ENCODE measurements at regions not wholly inside any gene's neighbourhood (a gene's known extent, or its start where the extent isn't known, plus 50 kb on each side); places are given as distances from the start of the nearest gene placed in this dataset.

DNA sequence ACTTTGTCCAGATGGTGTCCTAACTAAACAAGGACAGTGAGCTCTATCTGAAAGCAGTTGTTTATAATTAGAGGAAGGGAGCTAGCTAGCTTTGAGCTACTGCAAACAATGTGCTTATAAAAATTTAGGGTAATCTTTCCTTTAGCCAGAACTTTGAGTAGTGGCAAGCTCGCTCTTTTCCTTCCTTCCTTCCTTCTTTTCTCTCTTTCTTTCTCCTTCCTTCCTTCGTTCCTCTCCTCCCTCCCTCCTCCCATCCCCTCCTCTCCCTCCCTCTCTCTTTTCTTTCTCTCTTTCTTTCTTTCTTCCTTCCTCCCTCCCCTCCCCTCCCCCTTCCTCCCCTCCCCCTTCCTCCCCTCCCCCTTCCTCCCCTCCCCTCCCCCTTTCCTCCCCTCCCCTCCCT, 520.1 kb downstream of the INHBA start:
- DNase-seq (ENCODE audit: insufficient read length): no peak
- no peak for FAIRE-seq
- no peak for TF ChIP-seq POLR2AphosphoS5 (IDR thresholded peaks at IDR 0.05; ENCODE audit: low read depth, low read length)
- TF ChIP-seq POLR2A (IDR thresholded peaks at IDR 0.05; ENCODE audit: low read depth, low read length): no peak
- TF ChIP-seq TAF1 (IDR thresholded peaks at IDR 0.05; ENCODE audit: borderline replicate concordance, low read depth, low read length): no peak

DNA sequence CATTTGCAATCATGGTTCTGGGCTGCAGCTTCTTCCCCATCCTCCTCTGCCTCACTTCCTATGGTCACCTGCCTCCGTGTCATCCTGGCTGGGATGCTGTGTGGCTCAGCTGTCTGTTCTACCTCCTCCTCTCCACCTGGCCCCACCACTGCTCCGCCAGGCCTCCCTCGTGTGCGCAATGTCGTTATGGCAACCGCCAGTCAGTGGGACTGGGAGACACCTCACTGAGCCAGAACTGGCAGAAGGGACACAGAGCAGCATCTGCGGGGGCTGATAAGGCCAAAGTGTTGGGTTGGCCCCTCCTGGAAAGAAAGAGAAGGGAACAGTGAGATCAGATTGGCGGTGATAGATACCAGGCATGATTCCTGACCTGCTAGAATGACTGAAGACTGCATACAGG, 527.5 kb downstream of the INHBA start:
- FAIRE-seq (no peak), DNase-seq (ENCODE audit: insufficient read length) (no peak)
- TF ChIP-seq TAF1 (IDR thresholded peaks at IDR 0.05; ENCODE audit: borderline replicate concordance, low read depth, low read length) (no peak), POLR2AphosphoS5 (IDR thresholded peaks at IDR 0.05; ENCODE audit: low read depth, low read length) (no peak), POLR2A (IDR thresholded peaks at IDR 0.05; ENCODE audit: low read depth, low read length) (no peak)

DNA sequence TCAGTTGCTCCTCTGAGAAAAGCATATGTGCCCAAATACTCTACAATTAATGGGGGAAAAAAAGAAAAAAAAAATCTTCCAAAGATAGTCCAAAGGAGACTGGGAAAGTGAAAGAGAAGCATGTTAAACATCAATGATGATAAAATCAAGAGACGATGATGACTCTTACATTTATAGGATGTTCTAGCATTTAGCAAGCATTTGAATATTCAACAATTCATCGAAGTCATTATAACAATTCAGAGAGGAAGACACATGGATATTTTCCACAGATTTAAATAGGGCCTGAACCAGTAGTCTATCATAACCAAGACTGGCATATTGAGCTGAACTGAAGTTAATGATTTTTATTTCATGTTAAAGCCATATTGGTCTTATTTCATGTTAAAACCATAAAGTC, 528.4 kb downstream of the INHBA start:
- DNase-seq (ENCODE audit: insufficient read length) (no peak), FAIRE-seq (no peak)
- no peak for TF ChIP-seq POLR2A (IDR thresholded peaks at IDR 0.05; ENCODE audit: low read depth, low read length)
- no peak for TF ChIP-seq TAF1 (IDR thresholded peaks at IDR 0.05; ENCODE audit: borderline replicate concordance, low read depth, low read length)

DNA sequence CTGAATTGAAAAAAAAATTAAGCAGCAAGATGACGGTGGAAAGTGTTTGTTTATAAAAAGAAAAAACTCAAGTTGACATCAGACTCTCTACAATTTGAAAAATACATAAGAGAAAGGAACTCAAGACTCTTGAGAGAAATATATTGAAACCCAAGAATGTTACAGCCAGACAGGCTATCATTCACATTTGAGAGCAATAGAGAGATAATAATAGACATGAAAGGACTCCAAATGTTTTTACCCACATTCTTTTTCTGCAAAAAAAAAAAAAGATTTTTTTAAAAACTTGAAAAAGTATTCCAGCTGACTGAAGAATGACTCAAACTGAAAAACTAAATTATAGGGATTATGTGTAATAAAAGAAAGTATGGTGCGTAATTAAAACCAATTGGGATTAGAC, 532.4 kb downstream of the INHBA start:
- TF ChIP-seq TAF1 (IDR thresholded peaks at IDR 0.05; ENCODE audit: borderline replicate concordance, low read depth, low read length): no peak
- no peak for TF ChIP-seq POLR2AphosphoS5 (IDR thresholded peaks at IDR 0.05; ENCODE audit: low read depth, low read length)
- no peak for TF ChIP-seq POLR2A (IDR thresholded peaks at IDR 0.05; ENCODE audit: low read depth, low read length)
- FAIRE-seq: no peak
- DNase-seq (ENCODE audit: insufficient read length): no peak

DNA sequence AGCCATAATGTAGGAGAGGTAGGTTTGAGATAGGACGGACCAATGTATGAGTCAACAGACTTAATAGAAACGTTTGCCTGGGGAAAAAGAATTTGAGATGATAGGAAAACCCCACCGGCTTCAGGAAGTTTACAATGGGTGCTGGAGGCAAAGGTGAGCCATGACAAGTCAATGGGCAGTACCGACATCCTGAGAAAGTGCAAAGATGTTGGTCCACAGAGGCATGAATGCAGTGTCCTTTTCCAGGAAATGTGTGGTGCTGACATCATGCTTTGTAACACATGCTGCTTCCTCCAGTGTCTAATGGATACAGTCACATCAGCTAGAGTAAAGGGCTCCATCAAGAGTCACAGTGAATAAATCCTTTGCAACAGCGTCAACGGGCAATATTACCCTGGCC, 533.6 kb downstream of the INHBA start:
- DNase-seq (ENCODE audit: insufficient read length): no peak
- no peak for FAIRE-seq
- TF ChIP-seq POLR2AphosphoS5 (IDR thresholded peaks at IDR 0.05; ENCODE audit: low read depth, low read length) (no peak), POLR2A (IDR thresholded peaks at IDR 0.05; ENCODE audit: low read depth, low read length) (no peak), TAF1 (IDR thresholded peaks at IDR 0.05; ENCODE audit: borderline replicate concordance, low read depth, low read length) (no peak)

DNA sequence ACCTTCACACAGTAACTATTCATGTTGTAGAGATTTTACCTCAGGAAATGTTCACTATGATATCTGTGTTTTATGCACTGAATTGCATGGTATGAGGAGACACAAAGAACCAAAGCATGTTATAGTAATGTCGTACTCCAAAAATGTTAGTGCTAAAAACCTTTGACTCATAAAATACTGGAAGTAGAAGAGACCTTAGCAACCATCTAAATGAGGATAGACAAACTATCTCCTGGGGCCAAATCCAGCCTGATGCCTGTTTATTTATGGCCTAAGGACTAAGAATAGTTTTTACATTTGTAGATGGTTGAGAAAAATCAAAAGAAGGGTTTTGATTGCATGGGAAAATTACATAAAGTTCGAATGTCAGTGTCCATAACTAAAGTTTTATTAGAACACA, 535.1 kb downstream of the INHBA start:
- DNase-seq (ENCODE audit: insufficient read length) (no peak), FAIRE-seq (no peak)
- TF ChIP-seq TAF1 (IDR thresholded peaks at IDR 0.05; ENCODE audit: borderline replicate concordance, low read depth, low read length) (no peak), POLR2A (IDR thresholded peaks at IDR 0.05; ENCODE audit: low read depth, low read length) (no peak), POLR2AphosphoS5 (IDR thresholded peaks at IDR 0.05; ENCODE audit: low read depth, low read length) (no peak)

DNA sequence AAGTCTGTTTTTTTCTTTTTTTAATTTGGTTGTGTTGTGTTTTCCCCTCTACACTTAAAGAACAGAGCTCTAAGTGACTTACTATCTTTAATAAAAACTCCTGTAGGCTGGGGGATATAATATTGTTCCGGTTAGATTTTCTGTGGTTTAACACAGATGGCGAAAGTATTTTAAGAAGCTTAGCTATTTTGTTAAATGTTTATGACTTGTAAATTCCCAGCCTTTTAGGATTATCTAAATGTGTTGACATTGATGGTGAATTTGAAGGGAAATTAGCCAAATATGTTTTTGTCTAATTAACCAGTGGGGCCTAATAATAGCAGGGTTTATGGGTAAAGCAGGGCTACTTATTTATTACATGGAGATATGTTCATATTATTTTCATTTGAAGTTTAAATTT, 538.5 kb downstream of the INHBA start:
- TF ChIP-seq POLR2AphosphoS5 (IDR thresholded peaks at IDR 0.05; ENCODE audit: low read depth, low read length): no peak
- no peak for TF ChIP-seq POLR2A (IDR thresholded peaks at IDR 0.05; ENCODE audit: low read depth, low read length)
- no peak for TF ChIP-seq TAF1 (IDR thresholded peaks at IDR 0.05; ENCODE audit: borderline replicate concordance, low read depth, low read length)
- DNase-seq (ENCODE audit: insufficient read length) (no peak), FAIRE-seq (no peak)

DNA sequence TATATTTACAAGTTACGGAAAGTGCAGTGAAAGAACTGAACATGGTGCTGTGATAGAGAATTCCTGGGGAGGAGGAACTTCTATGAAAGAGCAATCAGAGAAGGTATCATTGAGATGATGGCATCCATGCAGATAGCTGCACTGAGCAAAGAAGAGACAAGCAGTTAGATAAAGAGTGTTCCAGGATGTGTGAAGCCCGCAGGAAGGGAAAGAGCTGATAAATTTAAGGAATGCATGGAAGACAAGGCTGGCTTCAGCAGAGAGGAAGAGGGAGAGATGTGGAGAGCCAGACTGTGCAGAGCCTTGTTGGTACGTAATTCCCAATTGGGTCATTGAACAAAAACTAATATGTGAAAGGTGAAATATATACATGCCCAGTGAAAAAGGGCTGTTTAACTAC, 538.9 kb downstream of the INHBA start:
- DNase-seq (ENCODE audit: insufficient read length) (no peak), FAIRE-seq (no peak)
- TF ChIP-seq POLR2A (IDR thresholded peaks at IDR 0.05; ENCODE audit: low read depth, low read length) (no peak), TAF1 (IDR thresholded peaks at IDR 0.05; ENCODE audit: borderline replicate concordance, low read depth, low read length) (no peak), POLR2AphosphoS5 (IDR thresholded peaks at IDR 0.05; ENCODE audit: low read depth, low read length) (no peak)

DNA sequence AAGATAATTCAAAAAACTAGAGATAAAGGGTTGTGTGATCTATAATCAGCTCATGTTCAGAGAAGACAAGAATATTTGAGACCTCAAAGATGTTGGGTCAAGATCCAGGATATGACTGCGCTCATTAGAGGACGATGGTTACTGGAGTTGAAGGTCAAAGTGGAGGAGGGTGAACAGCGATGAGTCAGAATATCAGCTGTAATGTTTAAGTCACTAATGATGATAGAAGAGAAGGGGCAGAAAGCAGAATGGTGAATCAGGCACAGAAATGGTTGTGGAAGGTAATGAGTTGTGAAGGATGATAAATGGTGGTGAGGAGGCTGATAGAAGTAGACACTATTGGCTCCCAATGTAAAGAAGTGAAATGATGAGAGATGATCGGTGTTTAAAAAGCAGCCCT, 540.3 kb downstream of the INHBA start:
- DNase-seq (ENCODE audit: insufficient read length) (no peak), FAIRE-seq (no peak)
- TF ChIP-seq TAF1 (IDR thresholded peaks at IDR 0.05; ENCODE audit: borderline replicate concordance, low read depth, low read length) (no peak), POLR2A (IDR thresholded peaks at IDR 0.05; ENCODE audit: low read depth, low read length) (no peak)

DNA sequence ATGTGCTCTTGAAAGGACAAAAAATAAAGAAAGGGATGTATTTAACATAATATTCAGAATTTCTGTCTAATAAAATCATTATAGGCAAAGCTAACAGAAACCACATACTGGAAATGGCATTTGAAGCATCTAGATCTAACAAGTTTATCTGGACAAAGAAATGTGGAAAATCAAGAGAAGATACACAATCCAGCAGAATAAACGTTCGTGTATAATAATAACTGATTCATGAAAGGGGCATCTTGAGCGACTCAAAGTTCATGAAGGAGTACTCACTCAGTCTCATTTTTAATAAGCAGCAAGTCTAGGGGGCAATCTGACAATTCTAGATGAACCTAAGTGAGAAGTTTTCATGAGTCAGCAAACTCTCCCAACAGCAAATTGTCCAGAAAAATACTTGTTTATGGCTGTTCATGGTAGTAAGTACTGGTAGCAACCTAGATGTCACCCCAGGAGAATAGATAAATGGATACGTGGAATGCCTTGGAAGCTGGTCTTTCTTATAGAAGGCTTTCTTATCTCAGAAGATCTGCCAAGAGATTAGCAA, 541.8 kb downstream of the INHBA start:
- FAIRE-seq: no peak
- TF ChIP-seq TAF1 (IDR thresholded peaks at IDR 0.05; ENCODE audit: borderline replicate concordance, low read depth, low read length): no peak
- TF ChIP-seq POLR2A (IDR thresholded peaks at IDR 0.05; ENCODE audit: low read depth, low read length): no peak
- no peak for DNase-seq (ENCODE audit: insufficient read length)

DNA sequence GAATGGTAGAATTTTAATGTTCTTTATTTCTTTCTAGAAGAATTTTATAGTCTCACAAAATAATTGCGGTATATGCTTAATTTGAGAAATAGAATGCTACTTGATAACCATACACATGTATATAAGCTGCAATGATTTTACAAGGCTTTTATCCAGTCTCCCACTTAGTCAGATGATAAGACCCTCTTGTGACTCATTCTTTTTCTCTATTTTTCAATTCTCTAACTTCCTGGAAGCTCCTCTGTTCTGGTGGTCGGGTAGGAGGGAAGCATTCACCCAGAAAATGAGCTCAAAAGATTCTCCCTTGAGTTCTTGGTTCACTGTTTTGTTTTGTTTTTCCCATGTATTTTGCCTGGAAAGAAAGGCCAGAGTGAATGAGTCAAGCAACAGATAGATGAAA, 546.6 kb downstream of the INHBA start:
- FAIRE-seq (no peak), DNase-seq (ENCODE audit: insufficient read length) (no peak)
- TF ChIP-seq POLR2AphosphoS5 (IDR thresholded peaks at IDR 0.05; ENCODE audit: low read depth, low read length) (no peak), POLR2A (IDR thresholded peaks at IDR 0.05; ENCODE audit: low read depth, low read length) (no peak), TAF1 (IDR thresholded peaks at IDR 0.05; ENCODE audit: borderline replicate concordance, low read depth, low read length) (no peak)

DNA sequence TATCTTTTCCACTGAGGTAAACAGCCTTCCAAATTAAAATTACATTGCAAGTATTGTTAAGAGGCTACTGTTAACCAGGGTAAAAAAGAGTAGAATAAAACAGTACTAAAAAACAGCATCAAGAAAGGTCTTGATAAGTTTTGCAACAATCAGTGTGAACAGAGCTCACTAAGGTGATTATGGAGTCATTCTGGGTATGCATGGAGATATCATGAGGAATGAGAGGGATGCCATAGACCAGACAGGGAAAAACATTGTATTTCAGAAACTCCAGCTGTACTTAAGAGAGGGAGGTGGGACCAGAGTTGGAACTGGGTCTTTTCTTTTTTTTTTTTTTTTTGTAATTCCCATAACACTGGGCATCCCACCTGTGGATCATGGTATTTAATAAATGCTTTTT, 549.6 kb downstream of the INHBA start:
- DNase-seq (ENCODE audit: insufficient read length) (no peak), FAIRE-seq (no peak)
- no peak for TF ChIP-seq TAF1 (IDR thresholded peaks at IDR 0.05; ENCODE audit: borderline replicate concordance, low read depth, low read length)

DNA sequence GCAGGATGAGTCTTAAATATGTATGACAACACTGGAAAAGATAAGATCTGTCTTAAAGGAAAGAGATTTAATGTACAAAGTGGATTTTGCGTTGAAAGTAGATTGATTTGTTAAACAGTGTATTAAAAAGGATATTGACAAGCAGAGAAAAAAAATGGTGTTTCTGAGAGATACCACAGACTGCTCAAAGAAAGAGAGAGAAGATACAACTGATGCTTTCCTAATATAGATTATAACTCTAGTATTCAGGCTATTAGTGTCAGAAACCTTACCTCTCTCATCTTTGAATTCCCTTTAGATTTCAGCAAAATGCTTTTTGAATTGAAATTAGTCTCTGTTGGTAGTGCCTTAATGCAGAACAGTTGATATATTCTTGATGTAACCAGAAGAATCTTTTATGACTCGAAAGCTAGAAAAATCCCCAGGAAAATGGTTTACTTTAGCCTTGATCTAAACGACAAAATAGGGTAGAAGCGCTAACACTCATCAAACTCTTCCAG, 550.7 kb downstream of the INHBA start:
- FAIRE-seq (no peak), DNase-seq (ENCODE audit: insufficient read length) (no peak)
- TF ChIP-seq POLR2A (IDR thresholded peaks at IDR 0.05; ENCODE audit: low read depth, low read length) (no peak), POLR2AphosphoS5 (IDR thresholded peaks at IDR 0.05; ENCODE audit: low read depth, low read length) (no peak), TAF1 (IDR thresholded peaks at IDR 0.05; ENCODE audit: borderline replicate concordance, low read depth, low read length) (no peak)
